OCI-LY1 (cell line): ENCODE measurements at regions not wholly inside any gene's neighbourhood (a gene's known extent, or its start where the extent isn't known, plus 50 kb on each side); places are given as distances from the start of the nearest gene placed in this dataset.
"Not testable (repeated sequence)": the region's sequence is repeated elsewhere in the genome, so short reads cannot be mapped to it uniquely, and the experiment has no call there.

ENCODE experiments used
- H2AFZ ChIP-seq: fragments of 200-600 bp; sonication (generic), shearing (Covaris generic); 2 replicates; pipeline ENCODE4 v1.6.0; 2014; ENCODE audit warnings: antibody characterized with exemption, mild to moderate bottlenecking, low read length
- H3F3A ChIP-seq: fragments of 200-600 bp; sonication (generic), shearing (Covaris generic); 2 replicates; pipeline ENCODE4 v1.6.0; 2014; ENCODE audit warnings: mild to moderate bottlenecking, antibody characterized with exemption, low read length, moderate library complexity; ENCODE audit not compliant: insufficient read depth
- H3K27ac ChIP-seq: fragments of 200-600 bp; sonication (generic); 2 replicates; pipeline ENCODE4 v1.5.1; 2014; ENCODE audit warnings: low read length, mixed run types, mild to moderate bottlenecking, low read depth; ENCODE audit not compliant: poor library complexity, severe bottlenecking
- H3K27me3 ChIP-seq: fragments of 200-600 bp; sonication (generic); 2 replicates; pipeline ENCODE4 v1.6.0; 2014; ENCODE audit warnings: antibody characterized with exemption, mild to moderate bottlenecking, low read length, moderate library complexity; ENCODE audit not compliant: insufficient read depth
- H3K36me3 ChIP-seq: fragments of 200-600 bp; sonication (generic); 2 replicates; pipeline ENCODE4 v1.6.1; 2014; ENCODE audit warnings: mild to moderate bottlenecking, antibody characterized with exemption, low read length, moderate library complexity, mixed read lengths; ENCODE audit not compliant: insufficient read depth
- H3K4me1 ChIP-seq: fragments of 200-600 bp; sonication (generic); 2 replicates; pipeline ENCODE4 v1.5.1; 2014; ENCODE audit warnings: mild to moderate bottlenecking, low read length, moderate library complexity; ENCODE audit not compliant: insufficient read depth, severe bottlenecking
- H3K4me2 ChIP-seq: fragments of 200-600 bp; sonication (generic), shearing (Covaris generic); 2 replicates; pipeline ENCODE4 v1.6.1; 2014; ENCODE audit warnings: low read length
- H3K4me3 ChIP-seq: fragments of 200-600 bp; sonication (generic); 2 replicates; pipeline ENCODE4 v1.5.1; 2014; ENCODE audit warnings: low read length, low read depth, mild to moderate bottlenecking, mixed read lengths; ENCODE audit not compliant: poor library complexity, severe bottlenecking
- H3K79me2 ChIP-seq: fragments of 200-600 bp; shearing (Covaris generic); 2 replicates; pipeline ENCODE4 v1.6.1; 2016; ENCODE audit warnings: mixed run types, low read length, mixed read lengths; ENCODE audit not compliant: insufficient read depth
- H3K9ac ChIP-seq: fragments of 200-600 bp; sonication (generic), shearing (Covaris generic); 2 replicates; pipeline ENCODE4 v1.6.1; 2014; ENCODE audit warnings: mild to moderate bottlenecking, low read length, mixed read lengths
- H3K9me2 ChIP-seq: fragments of 200-600 bp; sonication (generic), shearing (Covaris generic); 2 replicates; pipeline ENCODE4 v1.6.1; 2014; ENCODE audit warnings: low read depth, mild to moderate bottlenecking, low read length, mixed read lengths
- H3K9me3 ChIP-seq: fragments of 200-600 bp; shearing (Covaris generic); 2 replicates; pipeline ENCODE4 v1.6.1; 2014; ENCODE audit warnings: low read length, mixed read lengths
- H4K20me1 ChIP-seq: fragments of 200-600 bp; sonication (generic), shearing (Covaris generic); 2 replicates; pipeline ENCODE4 v1.6.0; 2016; ENCODE audit warnings: mild to moderate bottlenecking, low read length; ENCODE audit not compliant: insufficient read depth
- EZH2 ChIP-seq: fragments of 200-600 bp; sonication (generic), shearing (Covaris generic); IDR thresholded peaks from 2 replicates; pipeline ENCODE4 v1.8.0; 2017; ENCODE audit warnings: borderline replicate concordance, mixed run types, mild to moderate bottlenecking, antibody characterized with exemption, low read length, moderate library complexity, mixed read lengths
- TF ChIP-seq, protein P1 (sequence below): fragments of 200-600 bp; sonication (generic), shearing (Covaris generic); IDR thresholded peaks from 2 replicates; pipeline ENCODE4 v1.5.1; 2017; ENCODE audit warnings: mild to moderate bottlenecking, antibody characterized with exemption, low read length, moderate library complexity, mixed read lengths

DNA sequence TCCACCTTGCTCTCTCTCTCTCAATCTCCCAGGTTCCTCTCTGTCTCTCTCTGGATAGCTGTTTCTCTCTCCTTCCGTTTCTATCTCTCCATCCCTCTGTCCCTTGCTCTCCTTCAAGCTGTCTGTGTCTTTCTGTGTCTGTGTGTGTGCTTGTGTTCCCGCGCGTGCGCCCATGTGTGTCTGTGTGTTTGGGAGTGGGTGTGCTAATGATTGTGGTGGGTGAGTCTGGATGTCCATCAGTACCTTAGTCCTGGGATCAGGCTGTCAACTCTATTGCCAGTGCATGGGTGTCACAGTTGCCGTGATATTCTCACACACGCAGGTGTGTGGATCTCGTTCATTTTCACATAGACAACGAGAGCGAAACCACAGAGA lies 1380.6 kb upstream of the DEFB115 start:
- no peaks in the 10 kb centered on the region for H3K9me3 ChIP-seq
- H3K4me3 ChIP-seq, result no peak overlapping the region

GRCh38 chr20:29877411-29878280 lies 1379.8 kb upstream of the DEFB115 start:
- H3K27me3 ChIP-seq, H3K36me3 ChIP-seq, H3K79me2 ChIP-seq, H3K4me3 ChIP-seq, H3K4me1 ChIP-seq, H3F3A ChIP-seq, H3K9me3 ChIP-seq, H3K27ac ChIP-seq, H3K9me2 ChIP-seq, H4K20me1 ChIP-seq, H3K9ac ChIP-seq, H2AFZ ChIP-seq, H3K4me2 ChIP-seq: not testable (repeated sequence)

More for the DNA sequence above, 1380.6 kb upstream of the DEFB115 start:
- H3F3A ChIP-seq, result no peaks in the 10 kb centered on the region
- no peak overlapping the region for H3K9ac ChIP-seq
- no peaks in the 10 kb centered on the region for H3K9me2 ChIP-seq
- H3K4me2 ChIP-seq, result no peak overlapping the region
- H3K27ac ChIP-seq, result no peak overlapping the region
- H3K4me1 ChIP-seq, result no peaks in the 10 kb centered on the region
- no peaks in the 10 kb centered on the region for H3K27me3 ChIP-seq
- H2AFZ ChIP-seq, result no peak overlapping the region
- no peaks in the 10 kb centered on the region for H3K36me3 ChIP-seq
- TF ChIP-seq, protein P1, sequence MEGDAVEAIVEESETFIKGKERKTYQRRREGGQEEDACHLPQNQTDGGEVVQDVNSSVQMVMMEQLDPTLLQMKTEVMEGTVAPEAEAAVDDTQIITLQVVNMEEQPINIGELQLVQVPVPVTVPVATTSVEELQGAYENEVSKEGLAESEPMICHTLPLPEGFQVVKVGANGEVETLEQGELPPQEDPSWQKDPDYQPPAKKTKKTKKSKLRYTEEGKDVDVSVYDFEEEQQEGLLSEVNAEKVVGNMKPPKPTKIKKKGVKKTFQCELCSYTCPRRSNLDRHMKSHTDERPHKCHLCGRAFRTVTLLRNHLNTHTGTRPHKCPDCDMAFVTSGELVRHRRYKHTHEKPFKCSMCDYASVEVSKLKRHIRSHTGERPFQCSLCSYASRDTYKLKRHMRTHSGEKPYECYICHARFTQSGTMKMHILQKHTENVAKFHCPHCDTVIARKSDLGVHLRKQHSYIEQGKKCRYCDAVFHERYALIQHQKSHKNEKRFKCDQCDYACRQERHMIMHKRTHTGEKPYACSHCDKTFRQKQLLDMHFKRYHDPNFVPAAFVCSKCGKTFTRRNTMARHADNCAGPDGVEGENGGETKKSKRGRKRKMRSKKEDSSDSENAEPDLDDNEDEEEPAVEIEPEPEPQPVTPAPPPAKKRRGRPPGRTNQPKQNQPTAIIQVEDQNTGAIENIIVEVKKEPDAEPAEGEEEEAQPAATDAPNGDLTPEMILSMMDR, result no peak
- no peak for TF ChIP-seq EZH2
- H4K20me1 ChIP-seq, result no peaks in the 10 kb centered on the region
- H3K79me2 ChIP-seq, result no peaks in the 10 kb centered on the region

DNA sequence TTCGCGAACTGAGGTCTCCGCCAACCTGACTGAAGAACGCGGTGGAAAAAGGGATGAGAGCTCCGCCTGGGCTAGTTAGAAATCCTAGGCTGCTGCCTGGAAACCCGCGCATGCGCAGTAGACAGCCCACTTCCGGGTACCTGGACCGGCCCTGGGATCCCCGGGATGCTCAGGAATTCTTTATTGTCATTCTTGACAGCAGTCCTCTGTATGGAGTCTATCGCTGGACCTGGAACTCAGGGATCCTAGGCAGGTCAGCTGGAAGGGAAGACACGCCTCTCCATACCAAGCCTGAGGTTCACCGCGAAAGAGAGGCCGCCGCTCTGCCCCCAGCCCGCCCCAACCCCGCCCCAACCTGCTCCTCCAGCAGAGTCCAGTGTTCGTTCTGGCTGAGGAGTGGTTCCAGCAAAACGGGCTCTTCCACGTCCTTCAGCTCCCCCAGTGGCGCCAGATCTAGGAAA lies 1379.2 kb upstream of the DEFB115 start:
- Histone ChIP-seq H3K9me3 (no peaks in the 10 kb centered on the region), H3K27ac (no peak overlapping the region), H3K79me2 (no peaks in the 10 kb centered on the region), H3K36me3 (no peaks in the 10 kb centered on the region), H4K20me1 (no peaks in the 10 kb centered on the region), H3K9ac (no peak overlapping the region), H3K9me2 (no peaks in the 10 kb centered on the region), H3K27me3 (no peaks in the 10 kb centered on the region), H3K4me3 (no peak overlapping the region), H3F3A (no peaks in the 10 kb centered on the region), H3K4me1 (no peaks in the 10 kb centered on the region), H3K4me2 (no peak overlapping the region), H2AFZ (no peak overlapping the region)
- no peak for TF ChIP-seq EZH2

GRCh38 chr20:29878777-29879442 lies 1378.6 kb upstream of the DEFB115 start:
- no peak for TF ChIP-seq EZH2
- TF ChIP-seq, protein P1, result no peak
- Histone ChIP-seq H4K20me1 (no peaks in the 10 kb centered on the region), H3K4me1 (no peaks in the 10 kb centered on the region), H3K9ac (no peak overlapping the region), H3K9me3 (no peaks in the 10 kb centered on the region), H3K4me3 (no peak overlapping the region), H3K9me2 (no peaks in the 10 kb centered on the region), H3K27ac (no peak overlapping the region), H3K79me2 (no peaks in the 10 kb centered on the region), H3K27me3 (no peaks in the 10 kb centered on the region), H3F3A (no peaks in the 10 kb centered on the region), H2AFZ (no peak overlapping the region), H3K4me2 (no peak overlapping the region), H3K36me3 (no peaks in the 10 kb centered on the region)

GRCh38 chr20:29881107-29881506 lies 1376.4 kb upstream of the DEFB115 start:
- H3K4me2 ChIP-seq, H3K27me3 ChIP-seq, H3K36me3 ChIP-seq, H2AFZ ChIP-seq, H3K4me3 ChIP-seq, H3K9ac ChIP-seq, H3F3A ChIP-seq, H3K4me1 ChIP-seq, H3K9me2 ChIP-seq, H3K27ac ChIP-seq, H3K9me3 ChIP-seq, H3K79me2 ChIP-seq, H4K20me1 ChIP-seq: not testable (repeated sequence)
